T-helper 2 cell treated with Interferon-gamma antibody and Interleukin-4, amounts not matched to agents 5 μg/mL and 100 μg/mL, for 36 hours (primary cell): ENCODE measurements at regions not wholly inside any gene's neighbourhood (a gene's known extent, or its start where the extent isn't known, plus 50 kb on each side); places are given as distances from the start of the nearest gene placed in this dataset.
"Not testable (repeated sequence)": the region's sequence is repeated elsewhere in the genome, so short reads cannot be mapped to it uniquely, and the experiment has no call there.

Source experiments
- DNase-seq: peaks from one replicate; pipeline ENCODE4 v3.0.0; 2021; ENCODE audit warnings: low spot score
- H3K27ac Mint-ChIP-seq: one replicate; pipeline ENCODE4 v1.8.0; 2021; ENCODE audit warnings: mild to moderate bottlenecking, mixed read lengths
- H3K27me3 Mint-ChIP-seq: one replicate; pipeline ENCODE4 v1.8.0; 2021; ENCODE audit warnings: low read depth, mixed read lengths
- H3K36me3 Mint-ChIP-seq: one replicate; pipeline ENCODE4 v1.8.0; 2021; ENCODE audit warnings: low read depth, mixed read lengths
- H3K4me1 Mint-ChIP-seq: one replicate; pipeline ENCODE4 v1.8.0; 2021; ENCODE audit warnings: low read depth, mixed read lengths
- H3K4me3 Mint-ChIP-seq: one replicate; pipeline ENCODE4 v1.8.0; 2022; ENCODE audit warnings: mild to moderate bottlenecking, moderate library complexity, mixed read lengths
- H3K9me3 Mint-ChIP-seq: one replicate; pipeline ENCODE4 v1.8.0; 2021; ENCODE audit warnings: mixed read lengths

GRCh38 chr9:129434187-129434586, 186.7 kb downstream of the C9orf50 start:
- DNase-seq, result no peak
- Mint-ChIP-seq H3K27ac (no peak overlapping the region), H3K4me1 (peaks cover 5% of the 10 kb centered on the region), H3K36me3 (peaks cover 2% of the 10 kb centered on the region), H3K9me3 (no peaks in the 10 kb centered on the region), H3K27me3 (peaks cover 50% of the 10 kb centered on the region), H3K4me3 (no peak overlapping the region)

GRCh38 chr9:129432297-129433154, 188.4 kb downstream of the C9orf50 start:
- no peaks in the 10 kb centered on the region for H3K9me3 Mint-ChIP-seq
- peaks cover 34% of the 10 kb centered on the region for H3K27me3 Mint-ChIP-seq
- no peak overlapping the region for H3K27ac Mint-ChIP-seq
- no peak overlapping the region for H3K4me3 Mint-ChIP-seq
- no peak for DNase-seq
- peaks cover 2% of the 10 kb centered on the region for H3K36me3 Mint-ChIP-seq
- peaks cover 5% of the 10 kb centered on the region for H3K4me1 Mint-ChIP-seq

GRCh38 chr9:129430940-129431643, 189.8 kb downstream of the C9orf50 start:
- H3K27ac Mint-ChIP-seq, result no peak overlapping the region
- H3K4me1 Mint-ChIP-seq, result peaks cover 1% of the 10 kb centered on the region

GRCh38 chr9:129428864-129429577, 191.9 kb downstream of the C9orf50 start:
- Mint-ChIP-seq H3K4me3 (no peak overlapping the region), H3K9me3 (no peaks in the 10 kb centered on the region), H3K36me3 (no peaks in the 10 kb centered on the region), H3K27ac (no peak overlapping the region), H3K27me3 (peaks cover 9% of the 10 kb centered on the region), H3K4me1 (peaks cover 1% of the 10 kb centered on the region)
- DNase-seq, result no peak

More at GRCh38 chr9:129430940-129431643, 189.8 kb downstream of the C9orf50 start:
- Mint-ChIP-seq H3K9me3 (no peaks in the 10 kb centered on the region), H3K36me3 (no peaks in the 10 kb centered on the region), H3K27me3 (peaks cover 25% of the 10 kb centered on the region), H3K4me3 (no peak overlapping the region)
- no peak for DNase-seq

GRCh38 chr9:129427149-129427548, 193.8 kb downstream of the C9orf50 start:
- H3K27me3 Mint-ChIP-seq, result peaks cover 2% of the 10 kb centered on the region

GRCh38 chr9:129423755-129424154, 197.1 kb downstream of the C9orf50 start:
- not testable (repeated sequence) for DNase-seq, H3K9me3 Mint-ChIP-seq, H3K4me3 Mint-ChIP-seq, H3K36me3 Mint-ChIP-seq, H3K27me3 Mint-ChIP-seq
- Mint-ChIP-seq H3K27ac (peak overlapping the region; percentile 20), H3K4me1 (peaks cover 12% of the 10 kb centered on the region)

More at GRCh38 chr9:129427149-129427548, 193.8 kb downstream of the C9orf50 start:
- H3K27ac Mint-ChIP-seq, result peak overlapping the region; percentile 0
- no peak for DNase-seq
- H3K4me1 Mint-ChIP-seq, result peaks cover 8% of the 10 kb centered on the region
- no peaks in the 10 kb centered on the region for H3K9me3 Mint-ChIP-seq
- no peak overlapping the region for H3K4me3 Mint-ChIP-seq
- H3K36me3 Mint-ChIP-seq, result no peaks in the 10 kb centered on the region

GRCh38 chr9:129423216-129423615, 197.7 kb downstream of the C9orf50 start:
- Mint-ChIP-seq H3K9me3 (no peaks in the 10 kb centered on the region), H3K27ac (peak overlapping the region; percentile 20), H3K4me3 (no peak overlapping the region), H3K4me1 (peaks cover 12% of the 10 kb centered on the region), H3K27me3 (peaks cover 2% of the 10 kb centered on the region), H3K36me3 (no peaks in the 10 kb centered on the region)
- no peak for DNase-seq

- Mint-ChIP-seq H3K27me3 (peaks cover 2% of the 10 kb centered on the region), H3K4me3 (no peak overlapping the region), H3K4me1 (peaks cover 12% of the 10 kb centered on the region), H3K9me3 (no peaks in the 10 kb centered on the region), H3K36me3 (no peaks in the 10 kb centered on the region), H3K27ac (no peak overlapping the region)
- DNase-seq, result no peak
These were observed 198.1 kb downstream of the C9orf50 start for GRCh38 chr9:129422843-129423192.

GRCh38 chr9:129422032-129422842, 198.7 kb downstream of the C9orf50 start:
- Mint-ChIP-seq H3K27ac (peak overlapping the region; percentile 41), H3K36me3 (no peaks in the 10 kb centered on the region), H3K9me3 (no peaks in the 10 kb centered on the region), H3K4me3 (no peak overlapping the region), H3K27me3 (peaks cover 2% of the 10 kb centered on the region), H3K4me1 (peaks cover 12% of the 10 kb centered on the region)
- no peak for DNase-seq

GRCh38 chr9:129421371-129421770, 199.5 kb downstream of the C9orf50 start:
- H3K36me3 Mint-ChIP-seq, result no peaks in the 10 kb centered on the region
- H3K27me3 Mint-ChIP-seq, result no peaks in the 10 kb centered on the region
- no peak overlapping the region for H3K4me3 Mint-ChIP-seq
- H3K9me3 Mint-ChIP-seq, result no peaks in the 10 kb centered on the region
- no peak for DNase-seq
- H3K27ac Mint-ChIP-seq, result no peak overlapping the region
- peaks cover 11% of the 10 kb centered on the region for H3K4me1 Mint-ChIP-seq

- no peak for DNase-seq
- no peak overlapping the region for H3K27ac Mint-ChIP-seq
- H3K4me1 Mint-ChIP-seq, result peaks cover 11% of the 10 kb centered on the region
- H3K9me3 Mint-ChIP-seq, result no peaks in the 10 kb centered on the region
- no peaks in the 10 kb centered on the region for H3K36me3 Mint-ChIP-seq
- H3K27me3 Mint-ChIP-seq, result no peaks in the 10 kb centered on the region
- H3K4me3 Mint-ChIP-seq, result no peak overlapping the region
These were observed 200.2 kb downstream of the C9orf50 start for GRCh38 chr9:129420721-129421120.

GRCh38 chr9:129419382-129419899, 201.5 kb downstream of the C9orf50 start:
- peaks cover 13% of the 10 kb centered on the region for H3K4me1 Mint-ChIP-seq
- no peaks in the 10 kb centered on the region for H3K36me3 Mint-ChIP-seq
- H3K4me3 Mint-ChIP-seq, result no peak overlapping the region
- no peak overlapping the region for H3K27ac Mint-ChIP-seq
- no peaks in the 10 kb centered on the region for H3K9me3 Mint-ChIP-seq
- H3K27me3 Mint-ChIP-seq, result no peaks in the 10 kb centered on the region
- DNase-seq, result no peak

GRCh38 chr9:129418451-129418850, 202.4 kb downstream of the C9orf50 start:
- H3K27ac Mint-ChIP-seq, result no peak overlapping the region
- H3K4me1 Mint-ChIP-seq, result peaks cover 14% of the 10 kb centered on the region
- H3K9me3 Mint-ChIP-seq, result no peaks in the 10 kb centered on the region
- no peaks in the 10 kb centered on the region for H3K36me3 Mint-ChIP-seq
- no peak overlapping the region for H3K4me3 Mint-ChIP-seq
- H3K27me3 Mint-ChIP-seq, result no peaks in the 10 kb centered on the region
- no peak for DNase-seq
